Stimulated activated CD8-positive, alpha-beta memory T cell treated with anti-CD3 and anti-CD28 coated beads, Interleukin-7, amount 100 ng/mL, for 4 hours (primary cell): ENCODE measurements at regions not wholly inside any gene's neighbourhood (a gene's known extent, or its start where the extent isn't known, plus 50 kb on each side); places are given as distances from the start of the nearest gene placed in this dataset.
"Not testable (repeated sequence)": the region's sequence is repeated elsewhere in the genome, so short reads cannot be mapped to it uniquely, and the experiment has no call there.

Experiments used
- DNase-seq, 2 donors: peaks; one replicate each; pipeline ENCODE4 v3.0.0-alpha.2; 2020; ENCODE audit warnings: low read depth in 2 of 2

DNA sequence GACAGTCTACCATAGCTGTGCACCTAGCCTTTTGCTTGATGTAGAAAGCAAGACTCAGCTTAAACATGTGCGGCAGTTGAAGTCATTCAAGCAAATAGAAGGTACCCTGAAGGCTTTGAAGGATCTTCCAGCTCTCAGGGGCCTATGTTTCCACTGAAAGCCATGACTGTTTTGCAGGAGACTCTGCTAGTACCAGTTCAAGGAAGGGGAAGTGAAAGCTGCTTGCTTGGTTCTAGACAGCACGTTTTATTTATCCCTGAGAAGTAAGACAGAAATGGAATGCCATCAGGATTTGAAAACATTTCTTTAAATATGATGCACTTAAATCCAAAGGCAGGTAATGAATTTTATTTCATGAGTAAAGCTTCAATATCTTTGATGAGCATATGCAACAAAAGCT is 311.4 kb downstream of the PDCD6IP start:
- no peak for DNase-seq

DNA sequence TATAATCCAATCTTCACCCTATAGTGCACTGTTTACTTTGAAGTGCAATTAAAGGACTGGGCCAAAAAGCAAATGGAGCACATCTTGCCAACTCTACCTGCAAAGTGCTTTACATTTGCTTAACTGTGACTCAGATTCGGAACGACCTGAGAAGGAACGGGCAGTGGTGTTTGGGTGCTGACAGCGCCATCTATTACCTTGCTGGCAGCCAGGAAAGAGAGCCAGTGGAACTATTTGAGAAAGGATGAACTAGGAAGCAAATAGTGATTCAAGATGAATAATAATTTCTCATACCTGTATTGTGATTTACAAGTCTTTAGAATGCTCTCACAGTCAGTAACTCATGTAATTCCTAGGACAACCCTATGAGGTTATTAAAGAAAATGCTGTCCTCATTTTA is 312.9 kb downstream of the PDCD6IP start:
- DNase-seq: no peak

DNA sequence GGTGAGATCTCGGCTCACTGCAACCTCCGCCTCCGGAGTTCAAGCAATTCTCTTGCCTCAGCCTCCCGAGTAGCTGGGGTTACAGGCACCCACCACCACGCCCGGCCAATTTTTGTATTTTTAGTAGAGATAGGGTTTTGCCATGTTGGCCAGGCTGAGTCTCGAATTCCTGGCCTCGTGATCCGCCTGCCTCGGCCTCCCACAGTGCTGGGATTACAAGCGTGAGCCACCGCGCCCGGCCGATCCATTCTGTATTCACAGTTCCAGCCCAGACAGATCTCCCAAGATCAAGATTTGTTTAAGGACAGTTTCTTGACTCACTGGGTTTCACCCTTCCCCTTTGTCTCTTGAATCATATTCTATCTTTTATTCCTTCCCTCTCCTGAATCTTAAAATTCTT is 313.8 kb downstream of the PDCD6IP start:
- DNase-seq: not testable (repeated sequence)

DNA sequence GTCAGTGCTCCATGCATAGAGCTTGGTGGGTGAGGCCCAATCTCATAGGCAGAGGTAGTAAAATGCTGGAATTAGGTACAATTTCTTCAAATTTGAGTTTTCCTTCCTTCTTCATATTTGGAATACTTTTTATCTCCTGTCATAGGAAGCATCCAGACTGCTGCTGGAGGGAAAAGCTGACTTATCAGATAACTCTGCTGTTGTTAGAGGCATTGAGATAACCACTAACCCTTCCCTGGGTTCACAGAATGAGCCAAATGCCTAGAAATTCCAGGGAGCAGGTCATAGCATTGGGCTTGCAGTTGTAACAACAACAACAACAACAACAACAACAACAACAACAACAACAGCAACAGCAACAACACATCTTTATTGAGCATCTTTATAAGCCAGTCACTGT is 332.7 kb downstream of the PDCD6IP start:
- DNase-seq: no peak

DNA sequence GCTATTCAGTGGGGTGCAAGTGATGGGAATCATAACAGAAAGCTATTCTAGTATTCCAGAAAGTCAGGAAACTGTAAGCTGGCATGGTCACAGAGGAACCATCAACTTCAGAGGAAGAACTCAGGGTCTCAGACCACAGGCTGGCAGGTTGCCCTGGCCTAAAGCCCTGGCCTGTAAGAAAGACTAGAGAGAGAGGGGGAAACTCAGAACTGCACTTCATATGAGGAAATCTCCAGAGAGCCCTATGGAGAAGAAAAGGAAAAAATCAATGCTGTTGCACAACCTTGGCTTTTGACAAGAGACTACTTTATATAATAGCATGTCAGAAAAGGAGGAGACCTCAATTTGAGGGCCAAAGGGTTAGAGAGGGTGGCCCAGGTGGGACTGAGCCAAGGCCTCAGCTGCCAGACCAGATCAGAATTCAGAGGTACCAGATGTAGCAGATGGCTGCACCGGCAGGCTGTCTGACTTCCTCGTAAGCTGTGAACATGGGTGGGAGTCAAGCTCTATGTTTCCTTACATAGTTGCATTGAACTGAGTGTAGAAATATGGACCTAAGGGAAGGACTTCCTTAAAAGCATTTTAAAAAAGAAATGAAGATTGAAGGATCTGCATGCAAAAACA is 333.8 kb downstream of the PDCD6IP start:
- DNase-seq: no peak

DNA sequence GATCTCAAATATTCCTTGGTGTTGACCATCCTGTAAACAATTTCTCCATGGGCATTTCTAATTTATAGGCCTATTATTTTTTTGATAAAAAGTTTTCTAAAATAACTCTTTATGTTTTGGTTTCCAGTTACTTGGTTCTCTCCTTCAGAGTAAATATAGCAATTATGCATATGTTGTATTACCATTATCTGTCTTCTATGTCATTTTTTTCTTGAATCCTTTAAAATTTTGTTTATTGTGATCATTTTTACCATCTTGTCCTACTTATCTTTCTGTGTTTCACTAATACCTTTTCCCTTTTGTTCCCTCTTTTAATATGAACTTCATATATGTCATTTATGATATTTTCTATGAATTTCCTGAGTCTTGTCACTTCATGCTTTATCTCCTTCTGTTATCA is 341.1 kb downstream of the PDCD6IP start:
- no peak for DNase-seq

DNA sequence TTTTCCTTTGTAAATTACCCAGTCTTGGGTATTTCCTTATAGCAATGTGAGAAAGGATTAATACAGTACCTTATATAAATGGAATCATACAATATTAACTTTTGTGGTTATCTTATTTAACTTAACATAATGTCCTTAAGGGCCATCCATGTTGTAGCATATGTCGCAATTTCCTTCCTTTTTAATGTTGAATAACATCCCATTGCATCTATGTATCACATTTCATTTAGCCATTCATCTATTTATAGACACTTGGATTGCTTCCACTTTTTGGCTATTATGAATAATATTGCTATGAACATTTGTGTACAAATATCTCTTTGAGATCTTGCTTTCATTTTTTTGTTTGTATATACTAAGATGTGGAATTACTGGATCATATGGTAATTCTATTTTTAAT is 342.2 kb downstream of the PDCD6IP start:
- no peak for DNase-seq

DNA sequence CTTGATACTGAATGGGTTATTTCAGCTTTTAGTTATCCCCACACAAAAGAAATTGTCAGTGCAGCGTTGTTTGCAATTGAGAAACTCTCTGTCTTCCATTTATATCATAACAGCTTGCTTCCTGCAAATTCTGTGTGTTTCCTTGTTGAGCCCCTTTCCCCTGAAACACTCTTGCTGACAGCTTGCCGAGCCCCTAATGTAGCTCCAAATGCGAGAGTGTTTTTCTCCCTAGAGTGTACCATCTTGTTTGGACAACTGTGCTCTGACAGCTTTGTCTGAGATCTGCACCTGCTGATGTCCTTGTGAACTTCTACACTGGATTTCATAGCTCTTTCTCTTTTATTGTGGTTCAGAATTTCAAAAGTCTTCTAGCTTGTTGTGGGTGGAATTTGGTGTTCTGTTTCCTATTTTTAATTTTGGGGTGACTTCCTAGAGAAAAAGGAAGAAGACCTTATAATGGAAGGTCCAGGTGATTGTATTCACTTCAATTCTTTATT is 343.5 kb downstream of the PDCD6IP start:
- no peak for DNase-seq

DNA sequence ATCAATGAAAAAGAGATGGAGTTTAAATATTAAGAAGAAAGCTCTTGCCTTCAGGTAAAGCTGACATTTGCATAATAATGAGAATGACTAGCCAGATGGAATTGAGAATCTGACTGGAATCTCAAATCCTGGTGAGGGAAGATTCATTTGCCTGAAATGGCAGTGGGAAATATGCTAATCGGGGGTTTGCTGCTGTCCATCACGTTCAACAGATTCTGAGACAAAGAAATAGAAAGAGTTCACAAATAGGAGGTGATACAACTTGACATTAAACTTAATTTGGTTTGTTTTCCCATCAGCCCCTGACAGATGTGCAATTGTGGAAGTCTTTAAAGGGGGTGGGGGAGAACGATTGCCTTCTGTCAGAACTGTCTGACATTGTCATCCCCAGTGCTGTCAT is 347.4 kb downstream of the PDCD6IP start:
- DNase-seq: no peak

DNA sequence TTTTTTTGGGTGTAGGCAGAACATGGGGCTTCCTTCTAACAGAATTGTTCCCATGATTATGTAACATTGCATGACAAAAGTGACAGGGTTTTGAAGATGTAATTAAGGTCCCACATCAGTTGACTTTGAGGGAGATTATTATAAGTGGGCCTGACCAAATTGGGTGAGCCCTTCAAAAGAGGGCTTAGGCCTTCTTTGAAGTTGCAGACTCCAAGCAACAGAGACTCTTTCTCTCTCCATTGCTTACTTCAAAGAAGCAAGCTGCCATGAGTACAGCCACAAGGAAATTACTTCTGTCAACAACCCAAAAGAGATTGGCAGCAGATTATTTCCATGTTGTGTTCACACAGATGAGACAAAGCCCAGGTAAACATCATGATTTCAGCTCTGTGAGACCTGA is 348.2 kb downstream of the PDCD6IP start:
- DNase-seq: no peak

DNA sequence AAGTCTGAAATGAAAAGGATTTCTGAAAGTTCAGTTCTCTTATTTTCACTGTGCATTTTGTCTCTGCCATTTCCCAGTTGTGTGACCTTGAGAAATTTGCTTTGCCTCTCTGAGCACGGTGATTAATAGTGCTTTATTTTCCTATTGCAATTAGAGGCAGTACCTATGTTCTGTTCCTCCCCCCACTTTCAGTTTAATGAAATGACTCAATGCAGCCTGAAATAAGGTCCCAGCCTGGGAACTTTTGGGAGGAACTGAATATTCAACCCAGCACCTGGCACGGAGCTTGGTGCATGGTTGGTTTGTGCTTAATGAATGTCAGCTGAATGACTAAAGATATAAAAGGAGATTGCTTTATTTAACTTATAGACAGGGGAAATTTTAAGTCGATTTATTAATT is 352.6 kb downstream of the PDCD6IP start:
- no peak for DNase-seq

DNA sequence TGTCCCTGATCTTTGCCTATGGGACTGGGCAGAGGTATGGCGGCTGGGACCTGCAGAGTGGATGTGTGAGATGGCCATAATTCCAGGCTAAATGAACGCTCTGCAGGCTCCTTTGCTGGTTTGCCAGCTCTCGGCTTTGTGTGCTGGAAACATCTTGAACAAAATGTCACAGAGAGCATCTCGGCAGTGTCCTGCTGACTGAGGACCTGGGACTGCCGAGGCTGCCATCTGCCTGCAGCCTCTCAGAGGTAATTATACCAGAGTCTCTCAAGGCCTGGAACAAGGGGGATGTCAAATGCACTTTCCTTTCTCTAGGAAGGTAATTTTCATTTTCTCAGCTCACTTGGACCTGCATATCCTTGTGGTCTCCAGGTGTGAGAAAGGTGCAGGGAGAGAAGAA is 354.2 kb downstream of the PDCD6IP start:
- DNase-seq: no peak

DNA sequence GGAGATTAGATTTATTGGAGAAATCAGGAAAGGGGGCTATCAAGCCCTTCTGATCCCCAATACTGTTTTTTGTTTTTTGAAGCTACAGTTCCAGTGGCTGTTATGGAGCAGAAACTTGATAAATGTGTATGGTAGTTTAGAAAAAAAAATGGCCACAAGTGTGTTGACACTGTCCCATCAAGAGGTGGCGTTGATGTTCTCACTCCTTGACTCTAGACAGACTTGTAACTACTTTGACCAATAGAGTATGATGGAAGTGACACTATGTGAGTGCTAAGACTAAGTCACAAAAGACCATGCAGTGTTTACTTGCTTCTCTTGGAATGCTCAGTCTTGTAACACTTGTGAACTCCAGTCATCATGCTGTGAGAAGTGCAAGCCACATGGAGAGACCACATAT is 356.7 kb downstream of the PDCD6IP start:
- no peak for DNase-seq

DNA sequence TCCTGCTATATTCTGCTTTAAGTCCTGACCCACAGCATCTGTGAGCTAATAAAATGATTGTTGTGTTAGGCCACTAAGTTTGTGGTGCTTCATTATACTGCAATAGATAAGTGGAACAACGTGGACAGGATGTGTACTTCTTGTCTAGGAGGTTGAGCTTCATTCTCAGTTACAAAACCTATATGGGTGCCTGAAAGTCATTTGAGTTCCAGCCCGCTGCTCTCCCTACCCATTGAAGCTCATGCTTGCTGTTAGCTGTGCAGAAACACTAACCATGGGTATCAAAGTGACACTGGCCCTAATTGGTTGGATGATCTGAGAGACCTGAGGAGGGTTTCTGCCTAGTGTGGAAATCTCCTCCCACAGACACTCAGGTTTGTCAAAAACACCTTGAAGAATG is 357.2 kb downstream of the PDCD6IP start:
- no peak for DNase-seq

DNA sequence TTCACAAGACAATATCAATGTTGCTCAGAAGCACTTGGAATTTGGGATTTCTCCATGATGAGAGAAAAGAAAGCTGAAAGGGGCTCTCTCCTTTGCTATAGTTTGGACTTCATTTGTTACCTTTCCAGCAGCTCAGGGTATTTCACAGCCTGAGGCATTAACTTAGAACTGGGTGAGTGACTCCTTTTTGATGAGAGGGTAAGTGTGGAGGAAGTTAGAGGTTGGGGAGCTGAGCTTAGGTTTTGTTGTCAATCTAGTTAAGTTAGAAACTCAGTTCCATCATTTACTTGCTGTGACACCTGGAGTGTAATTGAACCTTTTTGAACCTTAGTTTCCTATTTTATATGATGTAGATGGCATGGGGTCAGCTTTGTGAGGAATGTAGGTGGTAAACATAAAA is 359.1 kb downstream of the PDCD6IP start:
- DNase-seq: no peak

DNA sequence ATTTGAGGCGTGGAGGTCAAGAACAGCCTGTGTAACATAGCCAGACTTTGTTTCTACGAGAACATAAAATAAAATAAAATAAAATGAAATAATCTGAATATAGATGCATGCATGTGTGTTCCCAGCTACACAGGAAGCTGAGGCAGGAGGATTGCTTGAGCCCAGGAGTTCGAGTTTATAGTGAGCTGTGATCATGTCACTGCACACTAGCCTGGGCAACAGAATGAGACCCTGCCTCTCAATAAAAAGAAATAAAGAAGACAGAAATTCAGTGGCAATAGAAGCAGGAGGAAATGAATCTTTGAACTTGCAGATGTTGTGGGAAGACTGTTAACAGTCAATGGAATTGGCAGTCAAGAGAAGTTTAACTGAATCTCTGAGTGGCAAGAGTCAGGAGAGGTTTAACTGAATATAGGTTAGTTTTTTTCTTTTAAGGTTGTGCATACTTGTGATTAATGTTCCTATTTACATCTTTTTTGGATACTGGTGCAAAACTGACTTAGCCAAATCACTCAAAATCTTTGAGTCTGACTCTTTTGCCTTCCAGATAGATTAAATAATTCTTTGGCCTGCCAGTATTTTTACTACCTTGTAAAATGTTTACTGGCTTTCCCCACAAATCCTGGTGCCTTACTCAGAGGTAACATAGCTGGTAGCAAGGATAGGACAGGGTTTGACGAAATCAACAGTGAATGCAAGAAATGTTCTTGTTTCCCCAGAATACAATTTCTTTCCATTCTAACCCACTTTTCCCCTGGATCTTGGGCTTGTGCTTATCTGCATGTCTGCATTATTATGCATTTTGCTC is 361.4 kb downstream of the PDCD6IP start:
- no peak for DNase-seq

DNA sequence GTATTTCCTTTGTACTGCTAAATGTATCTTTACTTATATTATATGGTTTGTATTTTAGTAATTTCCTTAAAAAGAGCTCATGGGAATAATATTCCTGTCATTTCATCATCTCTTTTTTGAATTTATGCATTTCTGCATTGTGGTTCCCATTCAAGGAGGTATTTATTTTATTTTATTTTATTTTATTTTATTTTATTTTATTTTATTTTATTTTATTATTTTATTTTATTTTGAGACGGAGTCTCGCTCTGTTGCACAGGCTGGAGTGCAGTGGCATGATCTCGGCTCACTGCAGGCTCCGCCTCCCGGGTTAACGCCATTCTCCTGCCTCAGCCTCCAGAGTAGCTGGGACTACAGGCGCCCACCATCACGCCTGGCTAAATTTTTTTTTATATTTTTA is 371.2 kb downstream of the PDCD6IP start:
- not testable (repeated sequence) for DNase-seq

DNA sequence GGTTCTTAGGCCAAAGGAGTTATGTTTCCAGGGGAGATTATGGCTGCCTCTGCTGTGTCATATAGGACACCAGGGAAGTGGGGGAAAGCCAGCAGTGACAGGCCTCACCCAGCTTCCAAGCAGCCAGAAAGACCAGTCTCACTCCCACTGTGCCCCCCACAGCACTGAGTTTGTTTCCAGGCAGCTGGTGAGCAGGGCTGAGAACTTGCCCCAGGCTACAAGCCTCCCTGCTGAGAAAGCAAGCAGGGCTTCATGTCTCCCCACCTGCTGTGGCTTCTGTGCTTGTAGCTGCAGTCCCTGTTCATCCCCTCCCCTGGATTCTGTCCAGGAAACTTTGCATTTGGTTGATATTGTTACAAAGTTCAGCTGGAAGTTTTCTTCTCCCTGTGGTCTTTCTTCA is 376.3 kb downstream of the PDCD6IP start:
- no peak for DNase-seq

DNA sequence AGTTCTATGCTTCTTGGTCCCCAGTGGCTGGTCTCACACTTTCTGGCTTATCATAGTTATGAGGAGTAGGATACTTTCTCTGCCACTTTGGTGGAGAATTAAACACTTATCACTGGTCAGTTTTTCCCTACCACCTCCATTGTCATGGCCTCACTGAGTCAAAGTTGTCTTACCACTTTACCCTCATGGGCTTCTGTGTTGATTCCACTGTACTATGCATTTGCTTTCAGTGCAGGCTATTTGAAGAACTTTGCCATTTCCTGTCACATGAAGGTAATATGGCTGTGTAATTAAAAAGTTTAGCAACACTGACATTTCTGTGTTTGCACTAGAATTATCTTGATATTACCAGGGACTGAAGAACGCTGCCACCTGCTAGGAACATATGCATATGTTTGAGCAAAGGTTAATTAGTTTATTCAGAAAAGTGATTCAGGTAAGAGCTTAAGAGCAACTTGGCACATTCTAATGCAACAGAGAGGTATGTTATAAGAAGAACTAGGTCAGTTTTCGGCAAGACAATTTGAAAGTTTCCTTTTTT is 377.3 kb downstream of the PDCD6IP start:
- no peak for DNase-seq

DNA sequence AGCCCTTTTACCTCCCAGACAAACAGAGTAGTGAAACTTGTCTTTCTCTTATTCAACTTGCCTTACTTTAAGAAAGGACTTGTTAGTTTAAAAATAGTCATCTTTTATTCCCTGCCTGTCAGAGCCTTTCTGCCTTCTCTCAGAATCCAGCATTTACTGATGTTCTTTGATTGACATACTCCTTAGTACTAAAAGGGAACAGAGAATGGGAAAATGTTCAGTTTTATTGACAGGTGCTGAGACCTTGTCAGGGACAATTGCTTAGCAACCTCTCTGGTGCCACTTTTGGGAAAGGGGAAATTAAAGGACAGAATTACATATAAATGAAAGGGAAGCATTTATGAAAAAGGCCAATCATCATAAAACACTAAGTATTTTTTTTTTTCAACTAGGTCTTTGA is 378.3 kb downstream of the PDCD6IP start:
- DNase-seq: no peak

DNA sequence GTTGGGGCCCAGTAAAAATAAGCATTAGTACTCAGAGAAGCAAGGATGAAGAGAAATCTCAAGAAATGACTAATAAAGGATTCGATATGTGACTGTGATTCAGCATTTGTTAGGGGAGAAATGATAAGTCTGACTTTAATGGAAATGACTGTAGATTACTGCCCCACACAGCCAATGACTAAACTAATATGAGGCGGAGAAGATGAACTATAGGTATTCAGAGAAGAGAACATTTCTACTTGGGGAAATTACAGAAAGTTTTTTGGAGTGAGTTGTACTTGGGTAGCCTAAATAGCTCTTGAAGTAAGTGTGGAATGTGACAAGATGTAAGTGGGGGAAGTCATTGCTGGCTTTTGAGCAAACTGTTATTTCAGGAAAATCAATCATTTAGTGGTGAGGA is 380.0 kb downstream of the PDCD6IP start:
- DNase-seq: no peak

DNA sequence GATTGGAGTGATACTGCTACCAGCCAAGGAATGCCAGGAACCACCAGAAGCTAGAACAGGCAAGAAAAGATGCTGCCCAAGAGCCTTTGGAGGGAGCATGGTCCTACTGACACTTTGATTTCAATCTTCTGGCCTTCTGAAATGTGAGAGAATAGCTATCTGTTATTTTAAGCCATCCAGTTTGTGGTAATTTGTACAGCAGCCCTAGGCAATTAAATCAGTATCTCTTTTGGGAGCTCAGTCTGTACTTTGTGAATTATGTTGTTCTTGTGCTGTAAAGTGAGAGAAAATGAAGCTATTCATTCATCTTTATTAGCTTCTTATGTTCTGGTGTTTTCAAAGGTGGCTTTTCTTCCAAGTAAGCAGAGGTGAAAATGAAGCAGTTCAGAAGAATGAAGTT is 381.3 kb downstream of the PDCD6IP start:
- DNase-seq: no peak

DNA sequence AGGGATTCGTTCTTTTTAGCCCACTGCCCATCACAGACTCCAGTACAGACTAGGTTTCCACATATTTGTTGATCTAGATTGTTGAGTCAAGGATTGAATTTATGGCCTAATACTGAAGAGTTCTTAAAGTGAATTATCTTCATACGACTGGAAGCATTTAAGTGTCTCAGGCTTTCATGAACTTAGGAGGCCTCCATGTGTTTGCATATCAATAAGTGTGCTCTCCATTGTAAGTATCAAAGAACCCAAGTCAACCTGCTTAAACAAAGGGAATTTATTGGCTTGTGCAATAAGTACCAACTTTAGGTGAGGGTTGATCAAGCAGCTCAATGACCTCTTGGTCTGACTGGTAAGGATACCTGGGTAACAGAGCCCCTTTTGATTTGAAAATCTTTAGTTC is 382.1 kb downstream of the PDCD6IP start:
- no peak for DNase-seq
